Non-pigmented ciliary epithelial cell (primary cell): ENCODE measurements at regions not wholly inside any gene's neighbourhood (a gene's known extent, or its start where the extent isn't known, plus 50 kb on each side); places are given as distances from the start of the nearest gene placed in this dataset.
"Not testable (repeated sequence)": the region's sequence is repeated elsewhere in the genome, so short reads cannot be mapped to it uniquely, and the experiment has no call there.

ENCODE experiments used
- DNase-seq: peaks from one replicate; pipeline ENCODE4 v3.0.0-alpha.2; 2010; ENCODE audit warnings: low read depth

- DNase-seq = no peak
Measured at GRCh38 chr3:104004956-104005355, 1361.8 kb upstream of the ALCAM start.

- peak; percentile 9 for DNase-seq
Measured at GRCh38 chr3:104005815-104006214, 1360.9 kb upstream of the ALCAM start.

GRCh38 chr3:104018541-104018940, 1348.2 kb upstream of the ALCAM start:
- no peak for DNase-seq

GRCh38 chr3:104031598-104031997, 1335.1 kb upstream of the ALCAM start:
- no peak for DNase-seq

DNA sequence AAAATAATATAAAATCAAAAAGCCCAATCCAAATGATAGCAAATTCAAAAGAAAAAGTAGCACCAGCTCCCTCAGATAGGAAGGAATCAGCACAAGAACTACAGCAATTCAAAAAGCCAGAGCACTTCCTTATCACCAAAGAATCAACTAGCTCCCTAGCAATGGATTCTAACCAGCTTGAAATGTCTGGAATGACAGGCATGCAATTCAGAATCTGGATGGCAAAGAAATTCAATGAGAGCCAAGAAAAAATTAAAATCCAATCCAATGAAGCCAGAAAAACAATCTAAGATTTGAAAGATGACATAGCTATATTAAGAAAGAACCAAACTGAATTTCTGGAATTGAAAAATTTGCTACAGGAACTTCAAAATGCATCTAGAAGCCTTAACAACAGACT, 1334.4 kb upstream of the ALCAM start:
- DNase-seq = peak; percentile 35

- DNase-seq = no peak
Measured at GRCh38 chr3:104040896-104041295, 1325.8 kb upstream of the ALCAM start.

- not testable (repeated sequence) for DNase-seq
Measured at GRCh38 chr3:104043001-104043543, 1323.6 kb upstream of the ALCAM start.

- no peak for DNase-seq
Measured at GRCh38 chr3:104044002-104044401, 1322.7 kb upstream of the ALCAM start.

GRCh38 chr3:104066658-104067057, 1300.1 kb upstream of the ALCAM start:
- DNase-seq = no peak

DNA sequence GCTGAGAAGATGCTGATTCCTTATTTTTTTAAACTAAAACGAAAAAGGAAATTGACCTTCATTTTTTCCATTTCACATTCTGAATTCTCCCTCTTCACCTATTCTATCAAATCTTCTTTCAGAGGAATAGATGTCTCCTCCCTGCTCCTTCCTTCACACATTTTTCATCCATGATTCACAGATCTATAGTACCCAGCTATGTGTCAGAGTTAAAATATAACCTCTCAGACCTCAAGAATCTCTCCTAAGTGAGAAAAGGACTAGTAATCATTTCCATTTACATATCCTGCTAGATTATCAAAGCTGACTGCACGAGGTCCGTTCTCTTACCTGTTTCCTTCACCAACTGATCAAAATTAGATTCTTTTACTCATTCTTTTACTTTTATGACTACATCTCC, 1297.6 kb upstream of the ALCAM start:
- DNase-seq = no peak

DNA sequence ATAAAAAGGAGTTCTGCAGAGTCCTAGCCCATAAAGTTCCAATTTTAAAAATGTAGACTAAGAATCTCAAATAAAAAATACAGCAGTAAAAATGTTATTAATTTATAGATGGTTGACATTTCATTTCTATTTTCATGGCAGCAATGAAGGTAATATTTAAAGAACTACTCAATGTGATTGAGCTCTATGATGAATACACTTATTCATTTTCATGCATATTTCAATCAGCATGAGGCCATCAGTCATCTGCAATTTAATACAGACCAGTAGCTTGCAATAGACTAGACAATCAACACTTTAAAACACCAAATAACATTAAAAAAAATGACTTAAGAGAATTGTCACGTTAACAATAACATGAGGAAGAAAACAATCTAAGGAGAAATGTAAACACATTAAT, 1295.8 kb upstream of the ALCAM start:
- DNase-seq = no peak

GRCh38 chr3:104080088-104080626, 1286.6 kb upstream of the ALCAM start:
- no peak for DNase-seq

DNA sequence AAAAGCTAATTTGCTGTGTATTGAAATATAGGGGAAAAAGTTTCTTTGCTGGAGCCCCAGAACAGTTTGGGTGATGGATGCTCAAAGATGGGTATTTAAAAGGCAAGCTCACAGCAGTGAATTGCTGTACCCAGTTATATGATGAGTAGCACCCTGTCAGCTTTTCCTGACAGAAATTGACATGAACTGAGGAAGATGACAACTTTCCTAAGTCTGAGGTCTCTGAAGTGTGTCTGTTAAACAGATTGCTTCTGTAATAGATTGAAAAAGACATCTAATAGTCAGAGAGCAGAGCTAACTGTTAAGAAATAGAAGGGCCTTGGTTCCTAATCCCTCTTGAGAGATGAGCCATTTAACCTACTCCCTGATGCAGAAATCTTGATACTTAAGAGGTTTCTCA, 1278.0 kb upstream of the ALCAM start:
- DNase-seq = no peak

DNA sequence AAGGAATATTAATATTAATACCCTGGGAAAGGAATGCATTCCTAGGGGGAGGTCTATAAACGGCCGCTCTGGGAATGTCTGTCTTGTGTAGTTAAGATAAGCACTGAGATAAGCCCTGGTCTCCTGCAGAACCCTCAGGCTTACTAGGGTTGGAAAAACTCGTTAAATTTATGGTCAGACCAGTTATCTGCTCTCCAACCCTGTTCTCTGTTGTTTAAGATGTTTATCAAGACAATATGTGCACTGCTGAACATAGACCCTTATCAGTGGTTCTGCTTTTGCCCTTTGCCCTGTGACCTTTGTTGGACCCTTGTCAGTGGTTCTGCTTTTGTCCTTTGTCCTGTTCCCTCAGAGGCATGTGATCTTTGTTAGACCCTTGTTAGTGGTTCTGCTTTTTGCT, 1276.7 kb upstream of the ALCAM start:
- DNase-seq = not testable (repeated sequence)

DNA sequence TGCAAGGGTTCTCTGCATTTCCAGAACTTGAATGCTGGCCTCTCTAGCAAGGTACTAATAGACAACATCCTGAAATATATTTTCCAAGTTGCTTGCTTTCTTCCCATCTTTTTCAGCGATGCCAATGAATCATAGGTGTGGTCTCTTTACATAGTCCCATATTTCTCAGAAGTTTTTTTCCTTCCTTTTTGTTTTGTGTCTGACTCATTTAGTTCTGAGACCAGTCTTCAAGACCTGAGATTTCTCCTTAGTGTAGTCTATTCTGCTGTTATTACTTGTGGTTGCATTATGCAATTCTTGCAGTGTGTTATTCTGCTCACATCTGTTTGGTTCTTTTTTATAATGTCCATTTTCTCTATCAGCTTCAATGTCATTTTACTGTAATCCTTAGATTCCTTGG, 1265.0 kb upstream of the ALCAM start:
- peak; percentile 3 for DNase-seq

DNA sequence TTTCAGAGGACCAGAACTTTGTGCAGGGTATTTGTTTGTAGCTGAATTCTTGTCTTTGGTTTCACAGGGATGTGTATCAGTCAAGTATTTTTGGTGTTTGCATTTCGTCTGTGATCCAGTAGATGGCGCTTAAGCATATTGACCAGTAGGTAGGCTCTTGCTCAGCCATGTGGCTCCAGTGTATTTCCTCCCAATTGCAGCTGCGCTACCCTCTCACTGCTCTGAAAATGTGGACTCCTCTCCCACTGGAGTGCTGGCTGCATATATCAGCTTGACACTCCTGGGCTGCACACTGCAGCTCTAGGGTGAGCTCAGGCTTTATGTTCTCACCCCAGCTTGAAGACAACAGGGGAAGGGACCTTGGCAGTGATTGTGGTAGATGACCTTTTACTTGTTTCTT, 1264.3 kb upstream of the ALCAM start:
- peak; percentile 17 for DNase-seq

GRCh38 chr3:104106276-104106675, 1260.4 kb upstream of the ALCAM start:
- DNase-seq = no peak

DNA sequence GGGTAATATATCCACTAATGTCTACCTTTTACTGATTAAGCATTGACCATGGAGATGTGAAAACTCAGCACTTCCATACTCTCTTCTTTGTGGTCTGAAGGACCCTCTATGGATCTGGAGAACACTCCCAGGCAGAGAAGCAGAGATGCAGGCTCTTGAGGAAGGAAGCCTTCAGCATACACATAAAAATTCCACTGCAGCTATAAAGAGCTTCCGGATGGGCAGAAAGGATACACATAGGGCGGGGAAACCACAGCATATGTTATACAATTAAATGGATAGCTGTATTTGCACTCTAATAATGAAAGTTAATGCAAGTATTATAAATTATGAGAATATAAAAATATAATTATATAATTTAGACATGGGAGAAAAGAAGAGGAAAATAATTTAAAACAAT, 1258.2 kb upstream of the ALCAM start:
- DNase-seq = no peak

GRCh38 chr3:104126463-104126862, 1240.2 kb upstream of the ALCAM start:
- no peak for DNase-seq

GRCh38 chr3:104126864-104127553, 1239.7 kb upstream of the ALCAM start:
- DNase-seq = no peak

DNA sequence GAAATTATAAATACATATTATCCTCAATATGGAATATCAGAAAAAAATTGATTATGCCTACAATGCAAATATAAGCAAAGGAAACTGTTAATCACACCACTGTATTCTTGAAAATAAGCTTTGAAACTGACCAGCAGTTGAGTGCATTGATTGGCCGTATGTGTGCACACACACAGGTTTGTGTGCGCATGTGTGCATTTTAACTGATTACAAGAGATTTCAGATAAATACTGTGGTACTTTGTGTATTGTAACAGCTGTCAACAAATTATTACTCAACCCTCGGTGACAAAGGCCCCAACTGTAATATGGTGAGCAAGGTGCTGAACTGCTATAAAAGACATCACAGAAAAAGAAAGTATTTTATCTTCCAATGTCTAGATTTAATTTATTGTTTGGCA, 1238.9 kb upstream of the ALCAM start:
- no peak for DNase-seq

GRCh38 chr3:104132566-104133403, 1233.9 kb upstream of the ALCAM start:
- no peak for DNase-seq

DNA sequence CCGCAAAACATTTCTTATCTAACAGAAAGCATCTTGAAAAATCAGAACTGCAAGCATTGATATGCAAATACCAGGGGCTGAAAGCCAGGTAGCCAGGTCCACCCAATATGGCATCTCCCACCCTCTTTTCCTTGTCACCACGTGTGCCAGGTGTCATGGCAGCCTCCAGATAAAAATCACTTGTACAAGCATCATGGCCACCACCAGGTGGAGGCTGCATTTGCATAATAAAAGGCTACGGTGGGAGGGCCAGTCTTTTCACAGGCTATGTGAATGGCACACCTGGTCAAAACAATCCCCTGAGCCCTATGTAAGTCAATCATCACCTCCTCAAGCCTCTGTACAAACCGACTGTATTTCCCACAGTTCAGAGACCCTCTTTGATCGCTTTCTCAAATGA, 1233.1 kb upstream of the ALCAM start:
- no peak for DNase-seq
